Testis (tissue), 2 donors: ENCODE measurements at regions not wholly inside any gene's neighbourhood (a gene's known extent, or its start where the extent isn't known, plus 50 kb on each side); places are given as distances from the start of the nearest gene placed in this dataset.

Experiments used
- CTCF ChIP-seq, 3 experiments: fragments of 450-650 bp in 2 of 3; fragments of 200-600 bp in 1 of 3; sonication (generic) in 1 of 3; IDR thresholded peaks; one replicate each; pipeline ENCODE4 v1.5.1; 2016 to 2019; ENCODE audit warnings: antibody characterized with exemption in 3 of 3, mild to moderate bottlenecking in 2 of 3, moderate library complexity in 1 of 3
- POLR2A ChIP-seq: fragments of 450-650 bp; IDR thresholded peaks from one replicate; pipeline ENCODE4 v1.6.1; 2017; ENCODE audit warnings: antibody characterized with exemption, mild to moderate bottlenecking, moderate library complexity

DNA sequence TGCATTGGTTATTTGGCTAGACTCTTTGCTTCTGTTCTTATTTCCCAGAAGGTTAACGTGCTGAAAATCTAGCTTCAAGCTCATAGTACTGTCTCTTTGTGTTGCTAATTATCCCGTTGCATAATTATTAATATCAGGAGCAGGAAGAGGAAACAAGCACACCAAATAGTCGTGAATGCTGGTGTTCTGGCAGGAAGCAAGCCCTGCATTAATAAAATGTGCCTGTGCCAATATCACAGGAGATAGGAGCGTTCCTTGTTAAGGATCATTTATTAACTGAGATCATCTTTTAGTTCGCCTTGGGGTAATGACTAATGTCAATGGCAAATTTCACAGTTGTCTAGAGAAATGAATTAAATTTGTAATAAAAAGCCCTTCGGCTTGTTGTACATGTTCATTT lies 893.0 kb upstream of the POU3F3 start:
- TF ChIP-seq POLR2A (no peak), CTCF (IDR thresholded peaks at IDR 0.05) (no peak)
